GM12875 (cell line): ENCODE measurements at regions not wholly inside any gene's neighbourhood (a gene's known extent, or its start where the extent isn't known, plus 50 kb on each side); places are given as distances from the start of the nearest gene placed in this dataset.
"Not testable (repeated sequence)": the region's sequence is repeated elsewhere in the genome, so short reads cannot be mapped to it uniquely, and the experiment has no call there.

Source experiments
- H3K4me3 ChIP-seq: one replicate; pipeline ENCODE4 v1.5.1; 2011; ENCODE audit warnings: low read depth, low read length, control low read depth
- TF ChIP-seq, protein P1 (sequence below): IDR thresholded peaks from 2 replicates; pipeline ENCODE4 v1.5.1; 2011; ENCODE audit warnings: low read depth, mild to moderate bottlenecking, control low read depth, inconsistent platforms, low read length, moderate library complexity, borderline replicate concordance; ENCODE audit not compliant: insufficient read depth

DNA sequence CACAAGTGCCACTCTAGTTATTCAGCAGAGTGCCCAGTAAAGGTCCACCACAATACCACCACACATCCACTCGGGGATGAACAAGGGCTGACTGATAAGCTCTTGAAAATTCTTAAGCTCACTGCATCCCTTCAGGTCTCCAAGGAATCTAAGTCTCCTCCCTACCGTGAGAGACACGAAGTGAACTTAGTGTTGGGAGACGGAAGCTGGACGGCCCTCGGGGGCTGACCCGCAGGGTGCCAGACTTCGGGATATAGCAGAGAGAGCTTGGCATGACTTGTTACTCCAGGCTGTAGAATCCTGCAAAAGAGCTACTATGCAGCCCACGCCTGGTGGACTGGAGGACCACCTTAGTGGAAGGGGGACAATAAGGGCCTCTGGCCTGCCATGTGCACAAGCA is 75.1 kb downstream of the LYZL1 start:
- not testable (repeated sequence) for H3K4me3 ChIP-seq

DNA sequence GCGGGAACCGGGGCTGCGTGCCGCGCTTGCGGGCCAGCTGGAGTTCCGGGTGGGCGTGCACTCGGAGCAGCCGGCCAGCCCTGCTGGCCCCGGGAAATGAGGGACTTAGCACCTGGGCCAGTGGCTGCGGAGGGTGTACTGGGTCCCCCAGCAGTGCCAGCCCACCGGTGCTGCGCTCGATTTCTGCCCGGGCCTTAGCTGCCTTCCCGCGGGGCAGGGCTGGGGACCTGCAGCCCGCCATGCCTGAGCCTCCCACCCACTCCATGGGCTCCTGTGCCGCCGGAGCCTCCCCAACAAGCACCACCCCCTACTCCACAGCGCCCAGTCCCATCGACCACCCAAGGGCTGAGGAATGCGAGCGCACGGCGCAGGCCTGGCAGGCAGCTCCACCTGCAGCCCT is 77.3 kb downstream of the LYZL1 start:
- H3K4me3 ChIP-seq = not testable (repeated sequence)

DNA sequence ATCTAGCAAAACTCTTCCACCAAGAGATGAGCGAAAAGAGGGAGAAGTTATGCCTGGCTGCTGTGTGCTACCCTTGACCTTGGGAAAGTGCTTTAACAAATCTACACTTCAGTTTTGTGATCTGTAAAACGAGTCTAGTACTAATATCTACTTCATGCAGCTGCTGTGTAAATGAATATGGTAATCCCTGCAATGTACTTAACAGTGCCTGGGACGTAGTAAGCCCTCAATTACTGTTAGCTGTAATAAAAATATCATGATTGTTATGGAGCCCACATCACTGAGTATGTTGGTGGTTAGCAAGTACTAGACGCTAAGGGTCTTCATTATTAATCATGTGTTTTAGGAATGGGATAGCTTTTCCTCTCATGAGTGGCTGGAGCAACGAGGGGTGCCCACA is 80.5 kb downstream of the LYZL1 start:
- no peak overlapping the region for H3K4me3 ChIP-seq
- TF ChIP-seq, protein P1, sequence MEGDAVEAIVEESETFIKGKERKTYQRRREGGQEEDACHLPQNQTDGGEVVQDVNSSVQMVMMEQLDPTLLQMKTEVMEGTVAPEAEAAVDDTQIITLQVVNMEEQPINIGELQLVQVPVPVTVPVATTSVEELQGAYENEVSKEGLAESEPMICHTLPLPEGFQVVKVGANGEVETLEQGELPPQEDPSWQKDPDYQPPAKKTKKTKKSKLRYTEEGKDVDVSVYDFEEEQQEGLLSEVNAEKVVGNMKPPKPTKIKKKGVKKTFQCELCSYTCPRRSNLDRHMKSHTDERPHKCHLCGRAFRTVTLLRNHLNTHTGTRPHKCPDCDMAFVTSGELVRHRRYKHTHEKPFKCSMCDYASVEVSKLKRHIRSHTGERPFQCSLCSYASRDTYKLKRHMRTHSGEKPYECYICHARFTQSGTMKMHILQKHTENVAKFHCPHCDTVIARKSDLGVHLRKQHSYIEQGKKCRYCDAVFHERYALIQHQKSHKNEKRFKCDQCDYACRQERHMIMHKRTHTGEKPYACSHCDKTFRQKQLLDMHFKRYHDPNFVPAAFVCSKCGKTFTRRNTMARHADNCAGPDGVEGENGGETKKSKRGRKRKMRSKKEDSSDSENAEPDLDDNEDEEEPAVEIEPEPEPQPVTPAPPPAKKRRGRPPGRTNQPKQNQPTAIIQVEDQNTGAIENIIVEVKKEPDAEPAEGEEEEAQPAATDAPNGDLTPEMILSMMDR = no peak

DNA sequence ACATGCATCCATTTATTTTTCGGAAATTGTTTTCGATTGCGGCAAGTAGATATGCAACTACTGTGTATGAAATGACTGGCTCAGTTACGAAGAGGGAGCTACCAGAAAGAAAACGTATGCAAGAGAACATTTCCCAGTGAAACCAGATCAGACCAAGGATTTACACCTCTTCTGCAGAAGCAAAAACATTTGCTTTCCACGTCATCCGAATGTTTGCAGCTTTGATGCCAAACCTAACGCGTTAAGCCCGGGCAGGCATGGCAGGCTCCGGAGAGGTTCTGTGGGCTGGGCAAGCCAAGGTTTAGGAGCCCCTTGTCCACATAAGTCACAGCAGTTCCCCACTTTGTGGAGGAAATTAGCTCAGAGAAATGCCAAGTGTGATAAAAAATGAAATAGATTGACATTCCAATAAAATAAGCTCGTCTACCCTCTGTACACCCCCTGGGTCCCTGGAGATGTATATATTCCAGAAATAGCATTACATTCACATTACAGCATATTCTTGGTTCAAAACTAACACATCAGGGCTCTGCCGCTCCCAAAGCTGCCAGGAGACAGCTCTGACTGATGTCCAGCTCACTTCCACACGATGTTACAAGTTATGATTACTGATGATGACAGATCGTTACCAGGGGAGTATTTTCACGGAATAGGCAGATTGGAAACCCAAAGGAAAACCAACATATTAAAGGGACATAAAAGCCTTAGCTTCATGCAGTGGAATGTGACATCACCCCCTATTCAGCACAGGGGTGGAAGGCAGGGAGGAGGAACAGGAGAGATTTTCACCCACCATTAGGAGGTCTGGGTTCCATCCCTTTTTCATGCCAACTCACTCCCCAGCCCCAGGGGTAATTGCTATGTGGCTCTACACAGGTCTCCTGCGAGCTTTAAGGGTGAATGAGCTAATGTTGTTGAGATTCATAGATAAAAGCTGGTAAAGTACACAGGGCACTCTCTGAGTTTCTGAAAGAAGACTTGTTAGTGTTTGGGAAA is 81.5 kb downstream of the LYZL1 start:
- TF ChIP-seq, protein P1 = no peak
- no peak overlapping the region for H3K4me3 ChIP-seq

DNA sequence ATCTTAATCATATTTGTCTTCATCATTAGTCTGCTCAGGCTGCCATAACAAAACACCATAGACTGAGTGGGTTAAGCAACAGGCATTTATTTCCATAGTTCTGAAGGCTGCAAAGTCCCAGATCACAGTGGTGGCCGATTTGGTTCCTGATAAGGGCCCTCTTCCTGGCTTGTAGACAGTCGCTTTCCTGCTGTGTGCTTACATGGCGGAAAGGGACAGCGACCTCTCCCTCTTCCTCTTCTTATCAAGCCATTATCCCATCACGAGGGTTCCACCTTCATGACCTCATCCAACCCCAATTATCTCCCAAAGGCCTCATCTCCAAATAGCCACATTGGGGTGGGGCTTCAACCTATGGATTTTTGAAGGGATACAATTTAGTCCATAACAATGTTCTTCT is 84.0 kb downstream of the LYZL1 start:
- no peak overlapping the region for H3K4me3 ChIP-seq
- TF ChIP-seq, protein P1 = no peak

DNA sequence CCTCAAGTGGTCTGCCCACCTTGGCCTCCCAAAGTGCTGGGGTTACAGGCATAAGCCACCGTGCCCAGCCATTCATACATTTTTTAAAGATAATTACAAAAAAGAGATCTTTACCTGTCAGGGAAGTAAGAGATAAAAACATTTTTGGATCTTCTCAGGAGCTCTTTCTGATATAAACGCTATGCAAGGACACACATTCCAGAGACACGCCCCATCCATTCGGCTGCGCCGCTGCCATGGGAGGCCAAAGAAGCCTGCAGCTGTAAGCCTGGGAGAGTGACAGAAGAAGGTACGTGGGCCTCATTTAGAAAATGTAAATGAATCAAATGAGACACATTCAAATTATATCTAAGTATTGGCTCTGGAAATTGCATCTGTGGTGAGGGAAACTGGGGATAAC is 85.3 kb downstream of the LYZL1 start:
- TF ChIP-seq, protein P1 = no peak
- no peak overlapping the region for H3K4me3 ChIP-seq

DNA sequence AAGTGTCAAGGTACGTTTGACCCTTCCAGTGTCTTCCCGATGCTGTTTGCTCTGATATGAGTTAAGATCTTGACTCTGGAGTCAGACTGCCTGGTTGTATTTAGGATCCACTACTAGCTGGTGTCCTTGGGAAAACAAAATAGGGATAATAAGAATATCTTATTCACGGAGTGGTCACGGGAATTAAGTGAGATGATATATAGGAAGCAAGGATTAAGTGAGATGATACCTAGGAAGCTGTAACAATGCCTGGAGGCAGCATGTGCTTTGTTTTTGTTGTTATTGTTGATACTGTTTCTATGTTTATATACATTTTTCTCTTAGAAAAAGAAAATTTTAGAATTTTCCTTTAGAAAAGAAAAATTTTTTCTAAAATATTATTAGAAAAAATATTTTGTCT is 87.0 kb downstream of the LYZL1 start:
- TF ChIP-seq, protein P1 = no peak
- no peak overlapping the region for H3K4me3 ChIP-seq

DNA sequence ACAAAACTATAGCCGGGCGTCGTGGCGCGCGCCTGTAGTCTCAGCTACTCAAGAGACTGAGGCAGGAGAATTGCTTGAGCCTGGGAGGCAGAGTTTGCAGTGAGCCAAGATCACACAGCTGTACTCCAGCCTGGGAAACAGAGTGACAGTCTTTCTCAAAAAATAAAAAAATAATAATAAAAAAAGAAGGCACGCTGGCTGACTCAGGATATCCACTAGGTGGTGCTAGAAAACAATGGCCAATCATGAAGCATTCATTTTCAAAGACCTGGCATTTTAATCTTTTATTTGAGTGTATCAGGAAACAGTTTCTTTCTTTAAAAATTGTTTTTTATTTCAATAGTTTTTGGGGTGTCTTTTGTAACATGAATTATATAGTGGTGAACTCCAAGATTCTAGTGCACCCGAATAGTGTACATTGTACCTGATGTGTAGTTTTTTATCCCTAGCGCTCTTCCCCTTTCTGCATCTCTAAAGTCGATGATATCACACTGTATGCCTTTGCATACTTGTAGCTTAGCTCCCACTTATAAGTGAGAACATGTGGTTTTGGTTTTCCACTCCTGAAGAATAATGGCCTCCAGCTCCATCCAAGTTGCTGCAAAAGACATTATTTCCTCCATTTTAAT is 88.6 kb downstream of the LYZL1 start:
- no peak overlapping the region for H3K4me3 ChIP-seq
- TF ChIP-seq, protein P1 = peak; percentile 51; the same call in 1 of the 2 replicates
